GM12873 (cell line): ENCODE measurements at regions not wholly inside any gene's neighbourhood (a gene's known extent, or its start where the extent isn't known, plus 50 kb on each side); places are given as distances from the start of the nearest gene placed in this dataset.

Experiments used
- CTCF ChIP-seq: IDR thresholded peaks from 2 replicates; pipeline ENCODE4 v1.5.1; 2012; ENCODE audit warnings: low read depth, mild to moderate bottlenecking, moderate library complexity, low read length, control low read depth; ENCODE audit not compliant: insufficient read depth; ENCODE audit errors: missing control alignments

GRCh38 chr7:70919481-70920073 lies 212.4 kb upstream of the GALNT17 start:
- no peak for TF ChIP-seq CTCF

GRCh38 chr7:70920876-70921275 lies 211.1 kb upstream of the GALNT17 start:
- TF ChIP-seq CTCF: no peak

GRCh38 chr7:70923181-70923845 lies 208.6 kb upstream of the GALNT17 start:
- no peak for TF ChIP-seq CTCF

GRCh38 chr7:70925411-70926115 lies 206.4 kb upstream of the GALNT17 start:
- TF ChIP-seq CTCF: no peak

GRCh38 chr7:70926666-70927065 lies 205.3 kb upstream of the GALNT17 start:
- no peak for TF ChIP-seq CTCF

- no peak for TF ChIP-seq CTCF
Observed at GRCh38 chr7:70935311-70935710, 196.6 kb upstream of the GALNT17 start.

GRCh38 chr7:70935854-70936253 lies 196.1 kb upstream of the GALNT17 start:
- TF ChIP-seq CTCF: no peak
